HG03457 (cell line): ENCODE measurements at regions not wholly inside any gene's neighbourhood (a gene's known extent, or its start where the extent isn't known, plus 50 kb on each side); places are given as distances from the start of the nearest gene placed in this dataset.

Experiments used
- ATAC-seq: cut with Tn5 transposase; IDR thresholded peaks from one replicate; pipeline ENCODE4 v1.9.1; 2021; ENCODE audit warnings: moderate number of reproducible peaks; ENCODE audit not compliant: unreplicated experiment

DNA sequence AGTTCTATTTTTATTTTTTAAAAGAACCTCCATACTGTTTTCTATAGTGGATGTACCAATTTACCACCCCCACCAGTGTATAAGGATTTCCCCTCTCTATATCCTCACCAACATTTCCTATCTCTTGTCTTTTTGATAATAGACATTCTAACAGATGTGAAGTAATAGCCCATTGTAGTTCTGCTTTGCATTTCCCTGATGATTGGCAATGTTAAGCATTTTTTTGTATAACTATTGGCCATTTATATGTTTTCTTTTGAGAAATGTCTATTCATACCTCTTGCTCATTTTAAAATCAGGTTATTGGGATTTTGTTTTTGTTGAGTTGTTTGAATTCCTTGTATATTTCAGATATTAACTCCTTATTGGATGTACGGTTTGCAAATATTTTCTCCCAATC is 251.1 kb upstream of the HTR2C start:
- ATAC-seq: no peak

DNA sequence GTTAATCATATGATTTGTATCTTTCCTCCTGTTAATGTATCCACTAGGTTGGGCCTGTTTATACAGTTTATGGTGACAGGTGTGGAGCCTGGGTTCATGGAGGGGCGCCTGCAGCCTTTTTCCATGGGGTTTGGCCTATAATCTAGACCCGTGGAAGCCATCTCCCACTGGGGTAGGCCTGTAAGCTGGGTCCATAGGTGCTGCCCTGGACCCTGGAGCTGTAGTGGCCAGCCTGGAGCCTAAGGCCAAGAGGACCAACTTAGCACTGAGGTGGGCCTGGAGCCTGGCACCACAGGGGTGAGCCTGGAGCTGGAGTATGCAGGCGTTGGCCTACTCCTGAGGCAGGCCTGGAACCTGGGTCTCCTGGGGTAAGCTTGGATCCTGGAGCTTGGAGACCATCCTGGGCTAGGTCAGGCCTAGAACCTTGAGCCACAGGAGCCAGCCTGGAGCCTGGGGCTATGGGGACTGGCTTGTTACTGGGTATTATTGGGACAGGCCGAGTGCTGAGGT is 249.4 kb upstream of the HTR2C start:
- no peak for ATAC-seq

DNA sequence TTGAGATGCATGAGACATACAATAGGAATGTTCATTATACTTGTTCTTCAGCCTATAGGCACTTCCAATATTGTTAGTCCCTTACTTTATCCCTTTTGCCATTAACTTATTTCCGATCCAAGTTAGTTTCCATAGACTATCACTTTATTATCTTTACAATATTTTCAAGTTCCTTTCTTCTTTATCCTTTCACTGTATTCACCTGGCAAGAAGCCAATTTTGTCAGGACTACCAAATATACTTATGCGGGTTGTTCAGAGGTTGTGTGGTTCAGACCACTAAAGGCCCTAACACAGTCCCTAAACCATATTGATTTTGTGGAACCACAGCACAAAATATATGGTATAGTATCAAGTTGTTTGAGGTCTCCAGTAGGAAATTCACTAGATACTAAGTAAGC is 245.0 kb upstream of the HTR2C start:
- ATAC-seq: no peak

DNA sequence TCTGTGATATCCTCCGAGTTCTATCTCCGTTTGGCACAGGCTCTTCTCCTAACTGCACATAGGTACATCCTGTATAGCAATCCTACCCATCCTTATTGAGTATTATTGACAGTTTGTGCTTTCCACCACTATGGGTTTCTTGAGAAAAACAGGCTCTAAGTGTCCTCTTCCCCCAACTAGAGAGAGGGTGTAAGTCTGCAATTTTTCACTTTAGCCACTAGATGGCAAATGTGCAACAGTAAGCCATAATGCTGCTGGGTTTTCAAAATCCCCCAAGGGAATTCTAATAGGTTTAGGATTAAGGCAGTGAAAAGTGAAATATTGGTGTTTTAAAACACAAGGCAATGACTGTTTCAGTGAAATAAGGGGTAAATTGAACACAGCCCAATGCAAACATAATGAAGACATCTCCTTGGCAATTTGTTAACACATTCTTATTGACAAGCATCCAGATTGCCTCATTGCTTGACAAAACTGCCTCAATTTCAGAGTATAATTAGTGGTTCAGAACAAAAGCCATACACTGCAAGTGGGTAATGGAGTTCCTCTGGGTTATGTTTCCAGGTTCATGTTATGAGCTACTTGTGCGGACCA is 239.0 kb upstream of the HTR2C start:
- ATAC-seq: peak; percentile 90

DNA sequence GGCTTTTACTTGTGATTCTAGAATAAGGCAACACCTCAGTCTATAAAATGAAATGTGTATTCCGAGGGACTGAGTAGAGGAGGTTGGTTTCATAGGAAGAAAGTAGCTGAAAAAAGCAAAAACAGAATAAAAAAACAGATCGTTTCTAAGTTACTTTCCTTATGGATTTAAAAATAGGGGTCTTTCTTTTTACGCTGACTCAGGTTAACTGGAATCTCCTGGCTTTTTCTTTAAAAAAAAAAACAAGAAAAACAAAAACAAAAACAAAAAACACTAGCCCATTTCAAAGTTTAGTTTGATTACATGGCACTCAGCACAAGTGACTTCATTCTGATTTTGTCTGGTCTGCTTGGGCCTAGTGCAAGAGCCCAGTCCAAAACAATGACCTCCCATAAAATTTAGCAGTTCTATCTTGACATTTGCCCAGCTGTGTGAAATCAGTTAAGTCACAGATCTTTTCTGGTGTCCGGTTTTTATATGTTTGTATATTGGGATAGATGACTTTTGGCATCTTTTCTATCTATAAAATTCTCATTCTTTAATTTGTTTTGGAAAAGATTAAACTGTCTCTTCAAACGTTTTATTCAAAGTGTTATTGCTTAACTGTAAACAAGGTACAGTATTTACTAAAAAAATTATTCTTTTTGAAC is 222.7 kb upstream of the HTR2C start:
- no peak for ATAC-seq

DNA sequence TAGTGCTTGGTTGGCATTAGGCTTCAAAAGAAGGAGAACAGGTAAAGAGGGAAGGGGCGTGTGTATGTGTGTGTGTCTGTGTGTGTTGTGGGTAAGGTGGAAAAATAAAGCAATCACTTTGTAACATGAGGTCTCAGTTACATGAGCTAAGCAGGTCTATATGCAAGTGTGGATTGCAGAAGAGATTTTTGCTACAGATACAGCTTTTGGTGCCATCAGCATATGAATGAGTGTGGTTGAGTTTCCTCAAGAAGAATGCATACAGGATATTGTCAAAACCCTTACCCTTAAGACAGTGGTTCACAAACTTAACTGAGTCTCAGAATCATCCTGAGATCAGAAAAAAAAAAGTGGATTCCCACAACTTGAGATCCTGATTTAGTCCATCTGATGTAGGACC is 220.5 kb upstream of the HTR2C start:
- no peak for ATAC-seq

DNA sequence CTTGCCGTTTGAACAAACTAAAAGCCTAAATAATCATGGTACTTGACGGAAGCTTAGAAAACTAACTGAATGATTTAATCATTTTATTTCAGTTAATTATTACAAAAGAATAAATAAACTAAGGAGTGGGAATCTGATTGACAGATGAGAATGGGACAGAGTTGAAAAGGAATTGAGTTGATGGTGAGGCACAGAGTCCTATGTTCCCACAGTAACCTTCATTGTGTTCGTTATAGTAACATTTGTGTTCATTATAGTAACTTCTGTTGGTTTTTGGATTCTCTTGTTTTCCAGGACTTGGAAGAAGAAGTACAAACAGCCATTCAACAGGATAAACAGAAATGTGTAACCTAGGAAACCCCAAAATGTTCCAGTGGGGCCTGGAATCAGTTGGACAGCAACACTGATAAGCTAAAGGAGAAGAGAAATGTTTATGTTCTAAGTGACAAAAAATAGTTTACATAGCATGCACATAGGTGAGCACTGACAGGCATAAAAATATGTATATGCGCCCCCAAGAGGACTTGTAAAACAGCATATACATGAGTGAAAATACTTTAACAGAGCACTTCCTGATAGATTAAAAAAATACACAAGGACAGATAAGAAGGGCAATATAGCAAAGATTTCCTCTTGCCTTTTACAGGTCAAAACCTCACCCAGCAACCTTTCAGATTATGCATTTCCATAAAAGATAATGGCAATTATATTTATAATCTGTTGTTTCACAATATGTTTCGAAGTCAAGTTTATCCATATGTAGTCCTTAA is 218.6 kb upstream of the HTR2C start:
- no peak for ATAC-seq

DNA sequence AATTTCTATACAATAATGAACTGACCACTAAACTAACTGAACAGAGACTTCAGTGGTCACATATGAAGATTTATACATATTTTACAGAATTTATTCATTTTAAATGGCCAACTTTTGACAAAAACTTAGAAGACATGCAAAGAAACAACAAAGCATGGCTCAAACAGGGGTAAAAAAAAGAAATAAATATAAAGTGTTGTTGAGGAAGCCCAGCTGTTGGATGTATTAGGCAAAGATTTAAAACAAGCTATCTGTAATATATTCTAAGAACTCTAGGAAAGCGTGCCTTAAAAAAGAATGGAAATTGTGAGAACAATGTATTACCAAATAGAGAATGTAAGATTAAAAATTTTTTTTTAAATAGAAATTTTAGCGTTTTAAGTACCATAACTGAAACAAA is 210.9 kb upstream of the HTR2C start:
- ATAC-seq: no peak

DNA sequence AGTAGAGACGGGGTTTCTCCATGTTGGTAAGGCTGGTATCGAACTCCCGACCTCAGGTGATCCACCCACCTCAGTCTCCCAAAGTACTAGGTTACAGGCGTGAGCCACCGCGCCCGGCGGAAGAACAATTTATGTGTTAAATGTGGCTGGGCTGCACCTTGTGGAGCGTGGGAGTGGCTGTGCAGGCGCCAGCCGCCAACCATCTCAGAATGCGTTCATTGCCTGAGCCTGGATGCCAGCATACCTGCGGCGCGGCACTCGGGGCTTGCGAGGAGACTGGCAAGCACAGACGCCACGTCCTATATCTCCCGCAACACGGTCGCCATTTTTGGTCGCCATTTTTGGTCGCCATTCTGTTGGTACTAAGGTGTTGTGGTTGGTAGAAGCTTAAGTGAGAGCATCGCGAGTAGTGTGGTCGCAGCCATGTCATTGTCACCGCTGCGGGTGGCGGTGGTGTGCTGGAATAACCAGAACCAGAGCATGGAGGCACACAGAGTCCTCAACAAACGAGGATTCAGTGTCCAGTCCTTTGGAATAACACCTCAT is 193.6 kb upstream of the HTR2C start:
- ATAC-seq: no peak
